ENCODE measurements at regions not wholly inside any gene's neighbourhood (a gene's known extent, or its start where the extent isn't known, plus 50 kb on each side); places are given as distances from the start of the nearest gene placed in this dataset.

DNA sequence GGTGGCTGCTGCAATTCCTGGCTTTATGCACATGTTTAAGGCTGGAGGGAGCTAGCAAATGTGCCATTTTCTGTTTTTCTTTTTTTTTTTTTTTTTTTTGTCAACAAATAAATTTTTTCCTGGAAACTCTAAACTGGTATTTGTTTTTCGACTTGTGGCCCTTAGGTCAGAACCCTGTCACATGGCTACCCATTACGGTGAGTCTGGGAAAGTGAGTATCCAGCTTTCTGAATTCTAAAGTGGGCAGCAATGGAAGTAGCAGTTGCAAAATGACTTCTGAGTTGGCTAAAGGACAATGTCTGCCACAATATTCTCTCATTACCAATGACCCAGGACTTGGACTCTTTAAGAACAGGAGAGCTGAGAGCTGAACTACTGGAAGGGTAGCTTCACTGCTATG lies 225.1 kb upstream of the CENPE start (continued):
- TF ChIP-seq, protein P1, sequence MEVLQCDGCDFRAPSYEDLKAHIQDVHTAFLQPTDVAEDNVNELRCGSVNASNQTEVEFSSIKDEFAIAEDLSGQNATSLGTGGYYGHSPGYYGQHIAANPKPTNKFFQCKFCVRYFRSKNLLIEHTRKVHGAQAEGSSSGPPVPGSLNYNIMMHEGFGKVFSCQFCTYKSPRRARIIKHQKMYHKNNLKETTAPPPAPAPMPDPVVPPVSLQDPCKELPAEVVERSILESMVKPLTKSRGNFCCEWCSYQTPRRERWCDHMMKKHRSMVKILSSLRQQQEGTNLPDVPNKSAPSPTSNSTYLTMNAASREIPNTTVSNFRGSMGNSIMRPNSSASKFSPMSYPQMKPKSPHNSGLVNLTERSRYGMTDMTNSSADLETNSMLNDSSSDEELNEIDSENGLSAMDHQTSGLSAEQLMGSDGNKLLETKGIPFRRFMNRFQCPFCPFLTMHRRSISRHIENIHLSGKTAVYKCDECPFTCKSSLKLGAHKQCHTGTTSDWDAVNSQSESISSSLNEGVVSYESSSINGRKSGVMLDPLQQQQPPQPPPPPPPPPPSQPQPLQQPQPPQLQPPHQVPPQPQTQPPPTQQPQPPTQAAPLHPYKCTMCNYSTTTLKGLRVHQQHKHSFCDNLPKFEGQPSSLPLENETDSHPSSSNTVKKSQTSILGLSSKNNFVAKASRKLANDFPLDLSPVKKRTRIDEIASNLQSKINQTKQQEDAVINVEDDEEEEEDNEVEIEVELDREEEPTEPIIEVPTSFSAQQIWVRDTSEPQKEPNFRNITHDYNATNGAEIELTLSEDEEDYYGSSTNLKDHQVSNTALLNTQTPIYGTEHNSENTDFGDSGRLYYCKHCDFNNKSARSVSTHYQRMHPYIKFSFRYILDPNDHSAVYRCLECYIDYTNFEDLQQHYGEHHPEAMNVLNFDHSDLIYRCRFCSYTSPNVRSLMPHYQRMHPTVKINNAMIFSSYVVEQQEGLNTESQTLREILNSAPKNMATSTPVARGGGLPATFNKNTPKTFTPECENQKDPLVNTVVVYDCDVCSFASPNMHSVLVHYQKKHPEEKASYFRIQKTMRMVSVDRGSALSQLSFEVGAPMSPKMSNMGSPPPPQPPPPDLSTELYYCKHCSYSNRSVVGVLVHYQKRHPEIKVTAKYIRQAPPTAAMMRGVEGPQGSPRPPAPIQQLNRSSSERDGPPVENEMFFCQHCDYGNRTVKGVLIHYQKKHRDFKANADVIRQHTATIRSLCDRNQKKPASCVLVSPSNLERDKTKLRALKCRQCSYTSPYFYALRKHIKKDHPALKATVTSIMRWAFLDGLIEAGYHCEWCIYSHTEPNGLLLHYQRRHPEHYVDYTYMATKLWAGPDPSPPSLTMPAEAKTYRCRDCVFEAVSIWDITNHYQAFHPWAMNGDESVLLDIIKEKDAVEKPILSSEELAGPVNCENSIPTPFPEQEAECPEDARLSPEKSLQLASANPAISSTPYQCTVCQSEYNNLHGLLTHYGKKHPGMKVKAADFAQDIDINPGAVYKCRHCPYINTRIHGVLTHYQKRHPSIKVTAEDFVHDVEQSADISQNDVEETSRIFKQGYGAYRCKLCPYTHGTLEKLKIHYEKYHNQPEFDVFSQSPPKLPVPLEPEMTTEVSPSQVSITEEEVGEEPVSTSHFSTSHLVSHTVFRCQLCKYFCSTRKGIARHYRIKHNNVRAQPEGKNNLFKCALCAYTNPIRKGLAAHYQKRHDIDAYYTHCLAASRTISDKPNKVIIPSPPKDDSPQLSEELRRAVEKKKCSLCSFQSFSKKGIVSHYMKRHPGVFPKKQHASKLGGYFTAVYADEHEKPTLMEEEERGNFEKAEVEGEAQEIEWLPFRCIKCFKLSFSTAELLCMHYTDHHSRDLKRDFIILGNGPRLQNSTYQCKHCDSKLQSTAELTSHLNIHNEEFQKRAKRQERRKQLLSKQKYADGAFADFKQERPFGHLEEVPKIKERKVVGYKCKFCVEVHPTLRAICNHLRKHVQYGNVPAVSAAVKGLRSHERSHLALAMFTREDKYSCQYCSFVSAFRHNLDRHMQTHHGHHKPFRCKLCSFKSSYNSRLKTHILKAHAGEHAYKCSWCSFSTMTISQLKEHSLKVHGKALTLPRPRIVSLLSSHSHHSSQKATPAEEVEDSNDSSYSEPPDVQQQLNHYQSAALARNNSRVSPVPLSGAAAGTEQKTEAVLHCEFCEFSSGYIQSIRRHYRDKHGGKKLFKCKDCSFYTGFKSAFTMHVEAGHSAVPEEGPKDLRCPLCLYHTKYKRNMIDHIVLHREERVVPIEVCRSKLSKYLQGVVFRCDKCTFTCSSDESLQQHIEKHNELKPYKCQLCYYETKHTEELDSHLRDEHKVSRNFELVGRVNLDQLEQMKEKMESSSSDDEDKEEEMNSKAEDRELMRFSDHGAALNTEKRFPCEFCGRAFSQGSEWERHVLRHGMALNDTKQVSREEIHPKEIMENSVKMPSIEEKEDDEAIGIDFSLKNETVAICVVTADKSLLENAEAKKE (CRISPR knock-in tag; IDR thresholded peaks at IDR 0.05): no peak
- TF ChIP-seq ZNF114 (CRISPR knock-in tag; IDR thresholded peaks at IDR 0.05) (no peak), POLR2AphosphoS5 (IDR thresholded peaks at IDR 0.05; ENCODE audit: low read depth) (no peak), NANOG (IDR thresholded peaks at IDR 0.05; ENCODE audit: borderline replicate concordance) (no peak), JUNB (IDR thresholded peaks at IDR 0.05; ENCODE audit: unreplicated experiment) (no peak), STAT1 (IDR thresholded peaks at IDR 0.05; ENCODE audit: unreplicated experiment) (no peak), CREB1 (CRISPR knock-in tag; IDR thresholded peaks at IDR 0.05; ENCODE audit: low read depth) (no peak)
- TF ChIP-seq, protein P2, sequence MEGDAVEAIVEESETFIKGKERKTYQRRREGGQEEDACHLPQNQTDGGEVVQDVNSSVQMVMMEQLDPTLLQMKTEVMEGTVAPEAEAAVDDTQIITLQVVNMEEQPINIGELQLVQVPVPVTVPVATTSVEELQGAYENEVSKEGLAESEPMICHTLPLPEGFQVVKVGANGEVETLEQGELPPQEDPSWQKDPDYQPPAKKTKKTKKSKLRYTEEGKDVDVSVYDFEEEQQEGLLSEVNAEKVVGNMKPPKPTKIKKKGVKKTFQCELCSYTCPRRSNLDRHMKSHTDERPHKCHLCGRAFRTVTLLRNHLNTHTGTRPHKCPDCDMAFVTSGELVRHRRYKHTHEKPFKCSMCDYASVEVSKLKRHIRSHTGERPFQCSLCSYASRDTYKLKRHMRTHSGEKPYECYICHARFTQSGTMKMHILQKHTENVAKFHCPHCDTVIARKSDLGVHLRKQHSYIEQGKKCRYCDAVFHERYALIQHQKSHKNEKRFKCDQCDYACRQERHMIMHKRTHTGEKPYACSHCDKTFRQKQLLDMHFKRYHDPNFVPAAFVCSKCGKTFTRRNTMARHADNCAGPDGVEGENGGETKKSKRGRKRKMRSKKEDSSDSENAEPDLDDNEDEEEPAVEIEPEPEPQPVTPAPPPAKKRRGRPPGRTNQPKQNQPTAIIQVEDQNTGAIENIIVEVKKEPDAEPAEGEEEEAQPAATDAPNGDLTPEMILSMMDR (conservative IDR thresholded peaks at IDR 0.05; ENCODE audit: low read depth in 2 of 2): no peak
